Gastroesophageal sphincter (tissue), 4 donors: ENCODE measurements at regions not wholly inside any gene's neighbourhood (a gene's known extent, or its start where the extent isn't known, plus 50 kb on each side); places are given as distances from the start of the nearest gene placed in this dataset.

Experiments
- ATAC-seq: fragments of 150-250 bp; one replicate; pipeline ENCODE4 v1.9.1; 2016; ENCODE audit warnings: mild to moderate bottlenecking, moderate library complexity
- H3K27ac ChIP-seq, 4 donors: fragments of 200-600 bp; sonication (generic) in 3 of 4; 1 replicate in 3 of 4; 2 replicates in 1 of 4; pipeline ENCODE4 v1.5.1; 2016 to 2019
- H3K27me3 ChIP-seq: fragments of 200-600 bp; sonication (generic); one replicate; pipeline ENCODE4 v1.5.1; 2019
- H3K36me3 ChIP-seq, 2 donors: fragments of 200-600 bp; sonication (generic); one replicate each; pipeline ENCODE4 v1.5.1; 2019; ENCODE audit warnings: control low read depth in 1 of 2
- H3K4me1 ChIP-seq, 3 donors: fragments of 200-600 bp; sonication (generic); 1 replicate in 2 of 3; 2 replicates in 1 of 3; pipeline ENCODE4 v1.5.1; 2016 to 2019; ENCODE audit warnings: control low read depth in 2 of 3
- H3K4me3 ChIP-seq, 2 donors: fragments of 200-600 bp; sonication (generic); one replicate each; pipeline ENCODE4 v1.5.1; 2019; ENCODE audit warnings: mild to moderate bottlenecking in 1 of 2, moderate library complexity in 1 of 2
- H3K9me3 ChIP-seq, 3 donors: fragments of 200-600 bp; sonication (generic); one replicate each; pipeline ENCODE4 v1.5.1; 2017 to 2019; ENCODE audit warnings: control low read depth in 2 of 3
- EP300 ChIP-seq: sonication (generic); formaldehyde crosslinking; IDR thresholded peaks from one replicate; pipeline ENCODE4 v1.6.1; 2017; ENCODE audit warnings: antibody characterized with exemption, mild to moderate bottlenecking
- POLR2A ChIP-seq, 2 donors: fragments of 450-650 bp; IDR thresholded peaks; one replicate each; pipeline ENCODE4 v1.6.1; 2017; ENCODE audit warnings: antibody characterized with exemption in 2 of 2, mild to moderate bottlenecking in 2 of 2, moderate library complexity in 1 of 2
- POLR2AphosphoS5 ChIP-seq: sonication (generic); formaldehyde crosslinking; IDR thresholded peaks from one replicate; pipeline ENCODE4 v1.6.1; 2017; ENCODE audit warnings: antibody characterized with exemption
- WGBS, 2 donors: methylation state at CpG; one replicate each; pipeline ENCODE4 v1.1.5; 2018; ENCODE audit warnings: low coverage in 1 of 2; 5-methylcytosine and 5-hydroxymethylcytosine counted together
- TF ChIP-seq, protein P1 (sequence below), 4 experiments: fragments of 200-600 bp in 2 of 4; fragments of 450-650 bp in 2 of 4; sonication (generic) in 1 of 4; IDR thresholded peaks; one replicate each; pipeline ENCODE4 v1.5.1; 2017 to 2019; ENCODE audit warnings: antibody characterized with exemption in 4 of 4, mild to moderate bottlenecking in 2 of 4, moderate library complexity in 2 of 4

GRCh38 chr17:72423718-72424117, 302.9 kb downstream of the SOX9 start:
- 74 to 84% methylated on average over 5 to 11 of the region's 14 CpGs for WGBS, 2 donors

DNA sequence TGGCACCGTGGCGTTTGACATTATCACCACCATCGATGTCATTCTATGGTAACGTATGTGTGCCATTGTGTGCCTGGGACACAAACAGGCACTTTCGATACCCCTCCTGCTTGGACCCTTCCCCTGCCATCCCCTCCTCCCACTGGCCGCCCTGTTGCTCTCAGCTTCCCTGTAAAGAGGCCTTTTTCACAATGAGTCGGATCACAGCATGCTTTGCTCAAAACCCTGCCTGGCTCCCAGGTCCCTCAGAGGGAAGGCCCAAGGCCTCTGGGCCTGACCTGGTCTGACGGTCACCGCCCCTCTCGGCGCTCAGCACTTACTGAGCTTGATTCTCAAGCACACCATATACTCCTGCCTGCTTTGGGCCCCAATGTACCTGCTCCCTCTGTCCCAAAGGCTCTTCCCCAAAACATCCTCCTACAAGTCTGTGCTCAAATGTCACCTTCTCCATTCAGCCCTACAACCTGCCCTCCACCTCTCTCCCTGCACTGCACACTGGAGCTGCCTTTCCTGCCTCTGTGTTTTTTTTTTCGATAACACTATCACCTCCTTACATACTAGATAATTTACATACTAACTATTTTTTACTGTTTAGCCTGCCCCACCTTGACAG, 303.8 kb downstream of the SOX9 start:
- Histone ChIP-seq H3K4me1 (peaks cover 0 to 5% (median 0%) of the 10 kb centered on the region in 3 donors), H3K9me3 (no peaks in the 10 kb centered on the region), H3K36me3 (no peaks in the 10 kb centered on the region), H3K4me3 (no peak overlapping the region), H3K27ac (no peak overlapping the region), H3K27me3 (peaks cover 5% of the 10 kb centered on the region)
- ATAC-seq = no peak
- WGBS, 2 donors = 86% methylated on average over 2 to 4 of the region's 12 CpGs
- TF ChIP-seq POLR2AphosphoS5 (no peak), EP300 (no peak)
- TF ChIP-seq, protein P1, sequence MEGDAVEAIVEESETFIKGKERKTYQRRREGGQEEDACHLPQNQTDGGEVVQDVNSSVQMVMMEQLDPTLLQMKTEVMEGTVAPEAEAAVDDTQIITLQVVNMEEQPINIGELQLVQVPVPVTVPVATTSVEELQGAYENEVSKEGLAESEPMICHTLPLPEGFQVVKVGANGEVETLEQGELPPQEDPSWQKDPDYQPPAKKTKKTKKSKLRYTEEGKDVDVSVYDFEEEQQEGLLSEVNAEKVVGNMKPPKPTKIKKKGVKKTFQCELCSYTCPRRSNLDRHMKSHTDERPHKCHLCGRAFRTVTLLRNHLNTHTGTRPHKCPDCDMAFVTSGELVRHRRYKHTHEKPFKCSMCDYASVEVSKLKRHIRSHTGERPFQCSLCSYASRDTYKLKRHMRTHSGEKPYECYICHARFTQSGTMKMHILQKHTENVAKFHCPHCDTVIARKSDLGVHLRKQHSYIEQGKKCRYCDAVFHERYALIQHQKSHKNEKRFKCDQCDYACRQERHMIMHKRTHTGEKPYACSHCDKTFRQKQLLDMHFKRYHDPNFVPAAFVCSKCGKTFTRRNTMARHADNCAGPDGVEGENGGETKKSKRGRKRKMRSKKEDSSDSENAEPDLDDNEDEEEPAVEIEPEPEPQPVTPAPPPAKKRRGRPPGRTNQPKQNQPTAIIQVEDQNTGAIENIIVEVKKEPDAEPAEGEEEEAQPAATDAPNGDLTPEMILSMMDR (IDR thresholded peaks at IDR 0.05) = no peak

More at GRCh38 chr17:72423718-72424117, 302.9 kb downstream of the SOX9 start:
- Histone ChIP-seq H3K27me3 (peaks cover 5% of the 10 kb centered on the region), H3K36me3 (no peaks in the 10 kb centered on the region), H3K27ac (no peak overlapping the region), H3K4me3 (no peak overlapping the region), H3K4me1 (peaks cover 0 to 5% (median 0%) of the 10 kb centered on the region in 3 donors), H3K9me3 (peaks cover 0 to 6% (median 0%) of the 10 kb centered on the region in 3 donors)
- no peak for ATAC-seq
- TF ChIP-seq, protein P1 (IDR thresholded peaks at IDR 0.05) = no peak
- TF ChIP-seq POLR2A (IDR thresholded peaks at IDR 0.05) = no peak
- no peak for TF ChIP-seq EP300
- TF ChIP-seq POLR2AphosphoS5 = no peak

GRCh38 chr17:72425133-72425793, 304.4 kb downstream of the SOX9 start:
- H3K4me3 ChIP-seq = no peak overlapping the region
- no peak overlapping the region for H3K27ac ChIP-seq
- no peaks in the 10 kb centered on the region for H3K36me3 ChIP-seq
- H3K9me3 ChIP-seq = no peaks in the 10 kb centered on the region
- H3K4me1 ChIP-seq = peaks cover 0 to 5% (median 0%) of the 10 kb centered on the region in 3 donors
- ATAC-seq = no peak
- no peak for TF ChIP-seq POLR2A (IDR thresholded peaks at IDR 0.05)
- TF ChIP-seq POLR2AphosphoS5 = no peak
- TF ChIP-seq EP300 = no peak
- TF ChIP-seq, protein P1 (IDR thresholded peaks at IDR 0.05) = no peak
- H3K27me3 ChIP-seq = peaks cover 5% of the 10 kb centered on the region
- 94 to 100% methylated on average over 4 to 5 of the region's 7 CpGs for WGBS, 2 donors

DNA sequence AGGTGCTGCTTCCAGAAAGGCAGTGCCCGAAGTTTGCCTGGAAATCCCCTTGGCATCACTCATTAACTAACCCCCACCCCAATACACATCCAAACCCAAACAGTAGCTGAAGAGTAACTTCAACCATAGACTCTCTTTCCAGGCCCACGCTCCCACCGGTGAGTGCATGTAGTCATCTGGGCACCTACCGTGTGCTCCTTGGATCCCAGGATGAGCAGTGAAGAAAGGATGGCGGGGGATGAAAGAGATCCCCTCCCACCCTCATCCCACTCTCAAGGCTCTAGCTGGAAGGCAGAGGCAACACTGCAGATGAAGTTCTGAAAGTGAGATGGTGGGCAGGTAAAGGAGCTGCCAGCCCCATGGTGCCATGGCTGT, 305.0 kb downstream of the SOX9 start:
- Histone ChIP-seq H3K36me3 (no peaks in the 10 kb centered on the region), H3K27ac (no peak overlapping the region), H3K4me1 (peaks cover 0 to 5% (median 0%) of the 10 kb centered on the region in 3 donors), H3K27me3 (peaks cover 5% of the 10 kb centered on the region), H3K4me3 (no peak overlapping the region), H3K9me3 (no peaks in the 10 kb centered on the region)
- no peak for ATAC-seq
- TF ChIP-seq, protein P1 (IDR thresholded peaks at IDR 0.05) = no peak
- TF ChIP-seq EP300 = no peak
- no peak for TF ChIP-seq POLR2AphosphoS5
- no peak for TF ChIP-seq POLR2A (IDR thresholded peaks at IDR 0.05)
- WGBS, 2 donors = 75% methylated on average over 1 of the region's 5 CpGs; no CpG with 5 or more reads in 1 of the 2 donors

DNA sequence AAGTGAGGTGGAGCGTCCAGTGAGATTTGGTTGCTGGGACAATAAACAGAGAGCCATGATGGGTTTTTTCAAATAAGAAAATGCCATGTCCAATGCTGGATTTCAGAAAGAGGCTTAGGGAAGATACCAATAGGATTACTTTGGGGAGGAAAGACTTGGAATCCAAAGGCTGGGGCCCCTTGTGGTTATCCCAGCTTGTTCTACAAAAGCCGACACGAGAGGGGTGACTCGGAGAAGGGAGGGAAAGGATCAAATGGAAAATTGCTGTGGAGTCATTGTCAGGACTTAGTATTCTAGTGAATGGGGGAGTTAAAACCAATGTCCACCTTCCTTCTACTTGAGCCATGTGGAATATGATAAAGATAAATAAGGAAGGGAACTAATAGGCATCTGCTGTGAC, 305.5 kb downstream of the SOX9 start:
- no peaks in the 10 kb centered on the region for H3K9me3 ChIP-seq
- TF ChIP-seq EP300 = no peak
- H3K36me3 ChIP-seq = no peaks in the 10 kb centered on the region
- no peak overlapping the region for H3K4me3 ChIP-seq
- WGBS, 2 donors = 91 to 96% methylated on average over 4 of the region's 4 CpGs
- no peak for ATAC-seq
- no peak overlapping the region for H3K27ac ChIP-seq
- H3K27me3 ChIP-seq = peaks cover 5% of the 10 kb centered on the region
- H3K4me1 ChIP-seq = peaks cover 0 to 5% (median 0%) of the 10 kb centered on the region in 3 donors
